ENCODE measurements at regions not wholly inside any gene's neighbourhood (a gene's known extent, or its start where the extent isn't known, plus 50 kb on each side); places are given as distances from the start of the nearest gene placed in this dataset.

DNA sequence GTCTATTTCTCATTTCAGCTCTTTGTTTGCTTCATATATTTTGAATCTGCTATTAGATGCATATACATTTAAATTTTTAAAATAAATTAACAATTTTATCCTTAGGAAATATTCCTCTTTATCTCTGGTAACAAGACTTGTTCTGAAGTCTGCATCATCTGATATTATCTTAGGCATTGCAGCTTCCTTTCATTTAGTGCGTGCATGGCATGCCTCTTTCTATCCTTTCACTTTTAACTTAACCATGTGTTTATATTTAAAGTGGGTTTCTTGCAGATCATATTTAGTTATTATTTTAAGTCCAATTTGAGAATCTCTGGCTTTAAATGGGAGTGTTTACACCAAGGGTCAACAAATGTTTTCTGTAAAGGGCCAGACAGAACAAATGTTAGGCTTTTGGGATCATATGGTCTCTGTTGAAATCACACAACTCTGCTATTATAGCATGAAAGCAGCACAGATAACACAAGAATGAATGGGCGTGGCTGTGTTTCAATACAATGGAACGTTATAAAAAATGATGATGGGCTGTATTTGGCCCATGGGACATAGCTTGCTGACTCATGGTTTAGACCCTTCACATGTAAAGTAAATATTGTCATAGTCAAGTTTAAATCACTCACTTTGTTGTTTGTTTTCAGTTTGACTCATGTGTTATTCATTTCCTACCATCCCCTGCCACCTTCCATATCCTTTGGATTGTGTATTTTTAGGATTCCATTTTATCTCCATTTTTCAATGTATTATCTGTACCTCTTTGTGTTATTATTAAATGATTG, 83.9 kb upstream of the SNX19 start:
- H3K27ac Mint-ChIP-seq = no peak overlapping the region
- no peaks in the 10 kb centered on the region for H3K9me3 ChIP-seq (ENCODE audit: low read depth)
- no peak overlapping the region for H3K4me3 Mint-ChIP-seq
- no peaks in the 10 kb centered on the region for H3K9me3 Mint-ChIP-seq
- H3K27ac ChIP-seq = no peak overlapping the region
- no peak overlapping the region for H3K4me3 ChIP-seq
- H3K36me3 Mint-ChIP-seq = no peaks in the 10 kb centered on the region
- H3K4me1 ChIP-seq = no peaks in the 10 kb centered on the region
- H3K27me3 ChIP-seq = no peaks in the 10 kb centered on the region
- TF ChIP-seq EZH2 (IDR thresholded peaks at IDR 0.05) = no peak
- TF ChIP-seq, protein P1, sequence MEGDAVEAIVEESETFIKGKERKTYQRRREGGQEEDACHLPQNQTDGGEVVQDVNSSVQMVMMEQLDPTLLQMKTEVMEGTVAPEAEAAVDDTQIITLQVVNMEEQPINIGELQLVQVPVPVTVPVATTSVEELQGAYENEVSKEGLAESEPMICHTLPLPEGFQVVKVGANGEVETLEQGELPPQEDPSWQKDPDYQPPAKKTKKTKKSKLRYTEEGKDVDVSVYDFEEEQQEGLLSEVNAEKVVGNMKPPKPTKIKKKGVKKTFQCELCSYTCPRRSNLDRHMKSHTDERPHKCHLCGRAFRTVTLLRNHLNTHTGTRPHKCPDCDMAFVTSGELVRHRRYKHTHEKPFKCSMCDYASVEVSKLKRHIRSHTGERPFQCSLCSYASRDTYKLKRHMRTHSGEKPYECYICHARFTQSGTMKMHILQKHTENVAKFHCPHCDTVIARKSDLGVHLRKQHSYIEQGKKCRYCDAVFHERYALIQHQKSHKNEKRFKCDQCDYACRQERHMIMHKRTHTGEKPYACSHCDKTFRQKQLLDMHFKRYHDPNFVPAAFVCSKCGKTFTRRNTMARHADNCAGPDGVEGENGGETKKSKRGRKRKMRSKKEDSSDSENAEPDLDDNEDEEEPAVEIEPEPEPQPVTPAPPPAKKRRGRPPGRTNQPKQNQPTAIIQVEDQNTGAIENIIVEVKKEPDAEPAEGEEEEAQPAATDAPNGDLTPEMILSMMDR (IDR thresholded peaks at IDR 0.05) = no peak
- TF ChIP-seq EZH2phosphoT487 (IDR thresholded peaks at IDR 0.05) = no peak
- no peaks in the 10 kb centered on the region for H3K79me2 ChIP-seq (ENCODE audit: low read depth)
- no peak for DNase-seq (ENCODE audit: low spot score)
- no peak overlapping the region for H3K9ac ChIP-seq
- no peaks in the 10 kb centered on the region for H3K36me3 ChIP-seq
- no peaks in the 10 kb centered on the region for H4K20me1 ChIP-seq (ENCODE audit: low read depth)
- H2AFZ ChIP-seq (replicated peaks) = no peak overlapping the region
- no peaks in the 10 kb centered on the region for H3K4me1 Mint-ChIP-seq
- H3F3A ChIP-seq (ENCODE audit: low read depth) = no peaks in the 10 kb centered on the region
- no peaks in the 10 kb centered on the region for H3K27me3 Mint-ChIP-seq (ENCODE audit: insufficient read depth, low read depth)
- no peak overlapping the region for H3K4me2 ChIP-seq

DNA sequence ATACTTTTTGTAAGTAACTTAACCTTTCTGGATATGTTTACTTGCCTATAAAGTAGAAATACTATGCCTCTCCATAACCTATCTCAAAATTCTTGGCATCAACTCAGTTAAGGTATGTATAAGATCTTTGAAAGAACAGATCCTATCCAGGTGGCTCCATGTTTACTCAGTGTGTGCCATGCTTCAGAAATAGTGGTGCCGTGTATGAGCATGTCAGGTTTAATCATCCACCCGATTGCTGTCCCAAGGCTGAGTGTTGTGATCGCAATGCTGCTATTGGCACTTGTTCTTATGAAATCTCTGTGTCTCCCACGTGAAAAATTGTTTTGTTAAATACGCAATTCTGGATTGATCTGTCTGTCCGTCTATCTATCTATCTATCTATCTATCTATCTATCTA, 85.9 kb upstream of the SNX19 start:
- Histone ChIP-seq H3K4me2 (no peak overlapping the region), H3F3A (ENCODE audit: low read depth) (no peaks in the 10 kb centered on the region), H2AFZ (replicated peaks) (no peak overlapping the region), H3K9me3 (ENCODE audit: low read depth) (no peaks in the 10 kb centered on the region), H3K4me3 (no peak overlapping the region), H4K20me1 (ENCODE audit: low read depth) (no peaks in the 10 kb centered on the region), H3K36me3 (no peaks in the 10 kb centered on the region), H3K9ac (no peak overlapping the region), H3K79me2 (ENCODE audit: low read depth) (no peaks in the 10 kb centered on the region), H3K27me3 (no peaks in the 10 kb centered on the region), H3K27ac (no peak overlapping the region), H3K4me1 (no peaks in the 10 kb centered on the region)
- no peaks in the 10 kb centered on the region for H3K4me1 Mint-ChIP-seq
- no peak overlapping the region for H3K4me3 Mint-ChIP-seq
- no peak overlapping the region for H3K27ac Mint-ChIP-seq
- DNase-seq (ENCODE audit: low spot score) = no peak
- TF ChIP-seq EZH2phosphoT487 (IDR thresholded peaks at IDR 0.05) (no peak), EZH2 (IDR thresholded peaks at IDR 0.05) (no peak)
- TF ChIP-seq, protein P1 (IDR thresholded peaks at IDR 0.05) = no peak
- no peaks in the 10 kb centered on the region for H3K27me3 Mint-ChIP-seq (ENCODE audit: insufficient read depth, low read depth)
- no peaks in the 10 kb centered on the region for H3K36me3 Mint-ChIP-seq
- H3K9me3 Mint-ChIP-seq = no peaks in the 10 kb centered on the region

DNA sequence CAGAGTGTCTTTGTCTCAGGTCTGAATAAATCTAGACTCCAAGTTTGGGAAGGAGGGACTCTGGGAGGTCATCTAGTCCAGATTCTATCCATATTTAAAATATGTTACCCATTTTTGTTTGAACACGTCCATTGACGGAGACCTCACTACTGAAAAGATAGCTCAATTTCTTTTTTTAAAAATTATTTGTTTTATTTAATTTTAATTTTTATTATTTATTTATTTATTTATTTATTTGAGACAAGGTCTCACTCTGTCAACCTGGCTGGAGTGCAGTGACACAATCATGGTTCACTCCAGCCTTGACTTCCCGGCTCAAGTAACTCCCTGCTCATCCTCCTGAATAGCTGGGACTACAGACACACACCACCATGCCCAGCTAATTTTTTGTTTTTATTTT, 89.5 kb upstream of the SNX19 start:
- Mint-ChIP-seq H3K27me3 (ENCODE audit: insufficient read depth, low read depth) (no peaks in the 10 kb centered on the region), H3K27ac (no peak overlapping the region), H3K4me1 (no peaks in the 10 kb centered on the region), H3K36me3 (no peaks in the 10 kb centered on the region), H3K4me3 (no peak overlapping the region), H3K9me3 (no peaks in the 10 kb centered on the region)
- Histone ChIP-seq H2AFZ (replicated peaks) (no peak overlapping the region), H3F3A (ENCODE audit: low read depth) (no peaks in the 10 kb centered on the region), H3K4me2 (no peak overlapping the region), H3K79me2 (ENCODE audit: low read depth) (no peaks in the 10 kb centered on the region), H3K27me3 (no peaks in the 10 kb centered on the region), H3K36me3 (no peaks in the 10 kb centered on the region), H3K27ac (no peak overlapping the region), H3K4me1 (no peaks in the 10 kb centered on the region), H3K9me3 (ENCODE audit: low read depth) (no peaks in the 10 kb centered on the region), H3K4me3 (no peak overlapping the region), H4K20me1 (ENCODE audit: low read depth) (no peaks in the 10 kb centered on the region), H3K9ac (no peak overlapping the region)
- DNase-seq (ENCODE audit: low spot score) = no peak
- TF ChIP-seq, protein P1 (IDR thresholded peaks at IDR 0.05) = no peak
- TF ChIP-seq EZH2 (IDR thresholded peaks at IDR 0.05) (no peak), EZH2phosphoT487 (IDR thresholded peaks at IDR 0.05) (no peak)
